ENCODE measurements at regions not wholly inside any gene's neighbourhood (a gene's known extent, or its start where the extent isn't known, plus 50 kb on each side); places are given as distances from the start of the nearest gene placed in this dataset.
"Not testable (repeated sequence)": the region's sequence is repeated elsewhere in the genome, so short reads cannot be mapped to it uniquely, and the experiment has no call there.

DNA sequence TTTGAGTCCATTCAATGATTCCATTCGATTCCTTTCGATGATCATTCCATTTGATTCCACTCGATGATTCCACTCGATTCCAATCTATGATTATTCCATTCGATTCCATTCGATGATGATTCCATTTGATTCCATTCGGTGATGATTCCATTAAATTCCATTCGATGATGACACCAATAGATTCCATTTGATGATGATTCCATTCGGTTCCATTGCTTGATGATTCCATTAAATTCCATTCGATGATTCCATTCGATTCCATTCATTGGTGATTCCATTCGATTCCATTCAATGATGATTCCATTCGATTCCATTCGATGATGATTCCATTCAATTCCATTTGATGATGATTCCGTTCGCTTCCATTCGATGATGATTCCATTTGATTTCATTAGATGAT, 1104.1 kb downstream of the RPIA start:
- H3K4me3 ChIP-seq (ENCODE audit: low read depth, low read length); H3K27me3 ChIP-seq (replicated peaks; ENCODE audit: control insufficient read depth, insufficient read depth, low read length); H3K4me1 ChIP-seq; H3K27ac Mint-ChIP-seq (ENCODE audit: unreplicated experiment); CTCF ChIA-PET; BruUV-seq (replicated peaks); H3K4me3 Mint-ChIP-seq (ENCODE audit: unreplicated experiment); H3K36me3 ChIP-seq (ENCODE audit: control insufficient read depth, insufficient read depth, low read length); DNase-seq; H3K27me3 Mint-ChIP-seq (ENCODE audit: insufficient read depth, unreplicated experiment); H3K4me1 Mint-ChIP-seq (ENCODE audit: low read depth, unreplicated experiment); POLR2A ChIA-PET; intact Hi-C loops (cut with micrococcal nuclease; ENCODE audit: unreplicated experiment): not testable (repeated sequence)
- peaks cover 16% of the 10 kb centered on the region for H3K36me3 Mint-ChIP-seq (ENCODE audit: insufficient read depth, unreplicated experiment)
- H3K9me3 ChIP-seq, result peaks cover 13% of the 10 kb centered on the region
- peaks cover 90% of the 10 kb centered on the region for H3K9me3 Mint-ChIP-seq (ENCODE audit: unreplicated experiment)

DNA sequence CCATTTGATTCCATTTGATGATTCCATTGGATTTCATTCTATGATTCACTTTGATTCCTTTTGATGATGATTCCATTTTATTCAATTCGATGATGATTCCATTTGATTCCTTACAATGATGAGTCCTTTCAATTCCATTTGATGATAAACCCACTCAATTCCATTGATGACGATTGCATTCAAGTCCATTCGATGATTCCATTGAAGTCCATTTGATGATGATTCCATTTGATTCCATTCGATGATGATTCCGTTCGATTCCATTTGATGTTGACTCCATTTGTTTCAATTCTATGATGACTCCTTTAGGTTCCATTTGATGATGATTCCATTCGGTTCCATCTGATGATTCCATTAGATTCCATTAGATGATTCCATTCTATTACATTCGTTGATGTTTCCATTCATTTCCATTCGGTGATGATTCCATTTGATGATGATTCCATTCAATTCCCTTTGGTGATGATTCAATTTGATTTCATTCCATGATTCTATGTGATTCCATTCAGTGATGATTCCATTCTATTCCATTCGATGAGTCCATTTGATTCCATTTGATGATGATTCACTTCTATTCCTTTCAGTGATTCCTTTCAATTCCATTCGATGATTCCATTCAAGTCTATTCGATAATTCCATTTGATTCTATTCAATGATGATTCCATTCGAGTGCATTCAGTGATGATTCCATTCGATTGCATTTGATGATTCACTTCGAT, 1106.0 kb downstream of the RPIA start:
- ChIA-PET POLR2A (no interaction called here), CTCF (no interaction called here)
- no peak for DNase-seq
- Histone ChIP-seq H3K4me1 (no peaks in the 10 kb centered on the region), H3K4me3 (ENCODE audit: low read depth, low read length) (no peak overlapping the region), H3K9me3 (peaks cover 13% of the 10 kb centered on the region), H3K27me3 (replicated peaks; ENCODE audit: control insufficient read depth, insufficient read depth, low read length) (no peaks in the 10 kb centered on the region), H3K36me3 (ENCODE audit: control insufficient read depth, insufficient read depth, low read length) (no peaks in the 10 kb centered on the region)
- intact Hi-C loops (cut with micrococcal nuclease; ENCODE audit: unreplicated experiment), result no loop called here
- Mint-ChIP-seq H3K27ac (ENCODE audit: unreplicated experiment) (no peak overlapping the region), H3K4me3 (ENCODE audit: unreplicated experiment) (no peak overlapping the region), H3K4me1 (ENCODE audit: low read depth, unreplicated experiment) (no peaks in the 10 kb centered on the region), H3K27me3 (ENCODE audit: insufficient read depth, unreplicated experiment) (no peaks in the 10 kb centered on the region), H3K36me3 (ENCODE audit: insufficient read depth, unreplicated experiment) (peaks cover 11% of the 10 kb centered on the region), H3K9me3 (ENCODE audit: unreplicated experiment) (peaks cover 87% of the 10 kb centered on the region)
- BruUV-seq (replicated peaks), result no TSS peak
- TF ChIP-seq, protein P1, sequence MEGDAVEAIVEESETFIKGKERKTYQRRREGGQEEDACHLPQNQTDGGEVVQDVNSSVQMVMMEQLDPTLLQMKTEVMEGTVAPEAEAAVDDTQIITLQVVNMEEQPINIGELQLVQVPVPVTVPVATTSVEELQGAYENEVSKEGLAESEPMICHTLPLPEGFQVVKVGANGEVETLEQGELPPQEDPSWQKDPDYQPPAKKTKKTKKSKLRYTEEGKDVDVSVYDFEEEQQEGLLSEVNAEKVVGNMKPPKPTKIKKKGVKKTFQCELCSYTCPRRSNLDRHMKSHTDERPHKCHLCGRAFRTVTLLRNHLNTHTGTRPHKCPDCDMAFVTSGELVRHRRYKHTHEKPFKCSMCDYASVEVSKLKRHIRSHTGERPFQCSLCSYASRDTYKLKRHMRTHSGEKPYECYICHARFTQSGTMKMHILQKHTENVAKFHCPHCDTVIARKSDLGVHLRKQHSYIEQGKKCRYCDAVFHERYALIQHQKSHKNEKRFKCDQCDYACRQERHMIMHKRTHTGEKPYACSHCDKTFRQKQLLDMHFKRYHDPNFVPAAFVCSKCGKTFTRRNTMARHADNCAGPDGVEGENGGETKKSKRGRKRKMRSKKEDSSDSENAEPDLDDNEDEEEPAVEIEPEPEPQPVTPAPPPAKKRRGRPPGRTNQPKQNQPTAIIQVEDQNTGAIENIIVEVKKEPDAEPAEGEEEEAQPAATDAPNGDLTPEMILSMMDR (IDR thresholded peaks at IDR 0.05; ENCODE audit: insufficient read depth in 1 of 2, low read depth in 1 of 2, low read length in 1 of 2, severe bottlenecking in 1 of 2, unreplicated experiment in 1 of 2), result no peak

DNA sequence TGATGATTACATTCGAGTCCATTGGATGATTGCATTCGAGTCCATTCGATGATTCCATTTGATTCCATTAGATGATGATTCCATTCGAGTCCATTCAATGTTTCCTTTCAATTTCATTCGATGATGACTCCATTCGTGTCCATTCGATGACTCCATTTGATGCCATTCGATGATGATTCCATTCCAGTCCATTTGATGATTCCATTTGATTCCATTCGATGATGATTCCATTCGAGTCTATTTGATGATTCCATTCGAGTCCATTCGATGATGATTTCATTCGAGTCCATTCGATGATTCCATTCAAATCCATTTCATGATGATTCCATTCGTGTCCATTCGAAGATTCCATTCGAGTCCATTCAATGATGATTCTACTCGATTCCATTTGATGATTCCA, 1109.7 kb downstream of the RPIA start:
- H3K27me3 ChIP-seq (replicated peaks; ENCODE audit: control insufficient read depth, insufficient read depth, low read length); H3K27ac Mint-ChIP-seq (ENCODE audit: unreplicated experiment); BruUV-seq (replicated peaks); H3K4me3 Mint-ChIP-seq (ENCODE audit: unreplicated experiment); H3K36me3 ChIP-seq (ENCODE audit: control insufficient read depth, insufficient read depth, low read length); H3K4me3 ChIP-seq (ENCODE audit: low read depth, low read length); POLR2A ChIA-PET; DNase-seq; H3K36me3 Mint-ChIP-seq (ENCODE audit: insufficient read depth, unreplicated experiment); intact Hi-C loops (cut with micrococcal nuclease; ENCODE audit: unreplicated experiment); H3K4me1 ChIP-seq; H3K27me3 Mint-ChIP-seq (ENCODE audit: insufficient read depth, unreplicated experiment); CTCF ChIA-PET; H3K4me1 Mint-ChIP-seq (ENCODE audit: low read depth, unreplicated experiment): not testable (repeated sequence)
- H3K9me3 ChIP-seq, result peaks cover 24% of the 10 kb centered on the region
- H3K9me3 Mint-ChIP-seq (ENCODE audit: unreplicated experiment), result peaks cover 96% of the 10 kb centered on the region

DNA sequence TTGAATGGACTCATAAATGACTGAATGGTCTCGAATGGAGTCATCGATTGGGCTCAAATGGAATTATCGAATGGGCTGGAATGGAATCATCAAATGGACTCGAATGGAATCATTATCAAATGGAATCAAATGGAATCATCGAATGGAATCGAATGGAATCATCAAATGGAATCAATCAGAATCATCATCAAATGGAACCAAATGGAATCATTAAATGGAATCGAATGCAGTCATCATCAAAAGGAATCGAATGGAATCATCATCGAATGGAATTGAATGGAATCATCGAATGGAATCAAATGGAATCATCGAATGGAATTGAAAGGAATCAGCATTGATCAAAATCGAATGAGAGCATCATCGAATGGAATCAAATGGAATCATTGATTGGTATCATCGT, 1114.9 kb downstream of the RPIA start:
- POLR2A ChIA-PET; H3K27me3 ChIP-seq (replicated peaks; ENCODE audit: control insufficient read depth, insufficient read depth, low read length); CTCF ChIA-PET; H3K36me3 ChIP-seq (ENCODE audit: control insufficient read depth, insufficient read depth, low read length); H3K4me1 ChIP-seq; H3K4me3 Mint-ChIP-seq (ENCODE audit: unreplicated experiment); H3K36me3 Mint-ChIP-seq (ENCODE audit: insufficient read depth, unreplicated experiment); DNase-seq; intact Hi-C loops (cut with micrococcal nuclease; ENCODE audit: unreplicated experiment); H3K4me3 ChIP-seq (ENCODE audit: low read depth, low read length); H3K4me1 Mint-ChIP-seq (ENCODE audit: low read depth, unreplicated experiment); BruUV-seq (replicated peaks); H3K27me3 Mint-ChIP-seq (ENCODE audit: insufficient read depth, unreplicated experiment); H3K27ac Mint-ChIP-seq (ENCODE audit: unreplicated experiment): not testable (repeated sequence)
- H3K9me3 Mint-ChIP-seq (ENCODE audit: unreplicated experiment), result peaks cover 70% of the 10 kb centered on the region
- H3K9me3 ChIP-seq, result peaks cover 14% of the 10 kb centered on the region; the same call in 1 of the 2 replicates
